ENCODE measurements at regions not wholly inside any gene's neighbourhood (a gene's known extent, or its start where the extent isn't known, plus 50 kb on each side); places are given as distances from the start of the nearest gene placed in this dataset.
"Not testable (repeated sequence)": the region's sequence is repeated elsewhere in the genome, so short reads cannot be mapped to it uniquely, and the experiment has no call there.

GRCh38 chr22:23437107-23437395, 143.0 kb downstream of the IGLL1 start:
- DNase-seq, result not testable (repeated sequence)

- DNase-seq, result not testable (repeated sequence)
Measured at GRCh38 chr22:23436354-23437106, 143.6 kb downstream of the IGLL1 start.

- DNase-seq, result not testable (repeated sequence)
Measured at GRCh38 chr22:23435186-23435585, 144.9 kb downstream of the IGLL1 start.

- DNase-seq, result not testable (repeated sequence)
Measured at GRCh38 chr22:23434198-23434830, 145.8 kb downstream of the IGLL1 start.

GRCh38 chr22:23433127-23434005, 146.7 kb downstream of the IGLL1 start:
- peak; percentile 74 for DNase-seq

GRCh38 chr22:23432719-23433118, 147.4 kb downstream of the IGLL1 start:
- DNase-seq, result not testable (repeated sequence)

GRCh38 chr22:23431337-23432072, 148.6 kb downstream of the IGLL1 start:
- no peak for DNase-seq

- not testable (repeated sequence) for DNase-seq
Measured at GRCh38 chr22:23424551-23425068, 155.5 kb downstream of the IGLL1 start.

GRCh38 chr22:23424031-23424430, 156.1 kb downstream of the IGLL1 start:
- no peak for DNase-seq

GRCh38 chr22:23422281-23422680, 157.8 kb downstream of the IGLL1 start:
- DNase-seq, result not testable (repeated sequence)

- DNase-seq, result not testable (repeated sequence)
Measured at GRCh38 chr22:23421300-23421699, 158.8 kb downstream of the IGLL1 start.

GRCh38 chr22:23419931-23420330, 160.2 kb downstream of the IGLL1 start:
- DNase-seq, result no peak

- DNase-seq, result no peak
Measured at GRCh38 chr22:23419171-23419570, 160.9 kb downstream of the IGLL1 start.

- no peak for DNase-seq
Measured at GRCh38 chr22:23418159-23418788, 161.8 kb downstream of the IGLL1 start.

GRCh38 chr22:23417327-23417726, 162.8 kb downstream of the IGLL1 start:
- not testable (repeated sequence) for DNase-seq

GRCh38 chr22:23416169-23416690, 163.9 kb downstream of the IGLL1 start:
- DNase-seq, result not testable (repeated sequence)

GRCh38 chr22:23415490-23415851, 164.6 kb downstream of the IGLL1 start:
- DNase-seq, result no peak

GRCh38 chr22:23414727-23415489, 165.2 kb downstream of the IGLL1 start:
- DNase-seq, result no peak

GRCh38 chr22:23411739-23412138, 168.4 kb downstream of the IGLL1 start:
- no peak for DNase-seq

- DNase-seq, result no peak
Measured at GRCh38 chr22:23410411-23410810, 169.7 kb downstream of the IGLL1 start.

- DNase-seq, result no peak
Measured at GRCh38 chr22:23409976-23410375, 170.1 kb downstream of the IGLL1 start.
